NCI-H82 (cell line): ENCODE measurements at regions not wholly inside any gene's neighbourhood (a gene's known extent, or its start where the extent isn't known, plus 50 kb on each side); places are given as distances from the start of the nearest gene placed in this dataset.
A peak's percentile ranks its signal among the peaks of the same experiment; 100 is the strongest.

Source experiments
- DNase-seq: peaks from one replicate; lab custom pipeline; 2025; lab: John Stamatoyannopoulos, UW

- no peak for DNase-seq
These were observed 148.3 kb upstream of the IER5L start for GRCh38 chr9:129326061-129327005.

DNA sequence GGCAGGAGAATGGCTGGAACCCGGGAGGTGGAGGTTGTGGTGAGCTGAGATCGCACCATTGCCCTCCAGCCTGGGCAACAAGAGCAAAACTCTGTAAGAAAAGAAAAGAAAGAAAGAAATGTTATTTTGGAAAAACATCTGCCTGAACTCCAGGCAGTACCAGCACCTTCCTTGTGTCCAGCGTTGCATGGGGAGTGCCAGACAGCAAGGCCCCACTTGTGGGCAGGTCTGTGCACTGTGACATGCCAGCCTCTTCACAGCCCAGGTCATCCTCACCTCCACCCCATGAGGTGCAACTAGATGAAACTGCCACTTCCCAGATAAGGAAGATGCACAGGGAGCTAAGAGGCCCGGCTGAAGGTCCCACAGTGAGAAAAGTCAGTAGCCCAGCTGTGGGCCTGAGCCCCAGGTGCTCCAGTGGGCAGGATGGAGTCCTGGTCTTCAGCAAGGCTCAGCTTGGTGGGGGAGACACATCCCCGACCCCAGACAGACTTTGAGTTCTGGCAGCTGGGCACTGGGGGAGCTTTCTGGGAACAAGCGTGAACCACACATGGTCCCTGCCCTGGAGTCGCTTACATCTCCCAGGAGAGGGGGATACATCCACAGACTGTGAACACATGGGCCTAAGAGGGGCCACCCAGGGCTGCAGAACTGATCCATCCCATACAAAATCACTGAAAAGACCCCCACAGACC lies 146.9 kb upstream of the IER5L start:
- DNase-seq: no peak

DNA sequence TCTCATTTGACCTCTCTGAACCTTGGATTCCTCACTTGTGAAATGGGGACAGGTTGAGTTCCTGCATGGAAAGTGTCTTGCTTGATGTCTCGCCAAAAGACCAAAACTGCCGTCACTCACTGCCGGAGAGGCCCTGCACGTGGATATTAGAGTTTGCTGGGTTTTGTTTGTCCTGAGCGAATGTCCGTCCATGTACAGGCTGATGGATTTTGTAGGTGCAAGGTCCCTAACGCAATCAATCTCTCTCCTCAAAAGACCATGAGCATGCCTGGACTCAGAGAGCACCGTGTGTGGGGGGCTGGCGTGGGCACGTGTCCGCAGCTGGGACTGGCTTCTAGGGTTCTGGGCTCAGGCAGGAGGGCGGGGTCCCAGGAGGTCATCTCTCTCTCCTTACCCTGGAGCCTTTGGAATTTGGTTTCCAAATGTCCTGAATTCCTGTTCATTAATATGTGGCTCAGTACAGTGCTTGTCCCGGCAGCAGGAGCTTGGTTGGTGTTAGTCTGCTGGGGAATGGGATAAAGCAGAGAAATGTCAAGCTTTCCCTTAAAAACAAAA lies 146.0 kb upstream of the IER5L start:
- no peak for DNase-seq

DNA sequence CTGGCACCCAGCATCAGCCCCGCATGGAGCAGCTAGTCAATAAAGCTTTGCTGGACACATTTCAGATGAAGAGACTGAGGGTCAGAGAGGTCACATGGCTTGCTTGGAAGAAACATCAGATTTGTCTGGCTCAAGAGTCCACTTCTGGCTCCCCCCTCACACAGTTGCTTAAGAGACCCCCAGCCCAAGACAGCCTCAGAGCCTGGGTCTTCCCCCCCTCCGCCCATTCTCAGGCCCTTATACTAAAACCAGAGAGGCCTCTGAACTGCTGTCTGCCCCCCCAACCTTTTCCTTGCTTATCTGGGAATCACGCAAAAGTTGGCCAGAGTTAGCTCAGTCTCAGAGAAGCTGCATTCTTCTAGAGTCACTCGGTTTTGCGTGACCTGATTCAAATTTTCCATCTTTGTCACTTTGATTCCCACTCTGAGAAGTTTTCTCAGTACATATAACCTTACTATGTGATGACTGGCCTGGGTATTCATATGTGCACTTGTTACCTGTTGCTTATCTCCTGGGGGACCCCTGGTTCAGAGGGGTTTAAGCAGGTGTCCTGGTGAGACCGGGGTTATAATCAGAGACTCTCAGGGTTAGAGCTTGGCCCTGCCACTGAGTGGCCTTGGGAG lies 145.4 kb upstream of the IER5L start:
- DNase-seq: no peak

- no peak for DNase-seq
These were observed 144.7 kb upstream of the IER5L start for GRCh38 chr9:129322641-129323375.

DNA sequence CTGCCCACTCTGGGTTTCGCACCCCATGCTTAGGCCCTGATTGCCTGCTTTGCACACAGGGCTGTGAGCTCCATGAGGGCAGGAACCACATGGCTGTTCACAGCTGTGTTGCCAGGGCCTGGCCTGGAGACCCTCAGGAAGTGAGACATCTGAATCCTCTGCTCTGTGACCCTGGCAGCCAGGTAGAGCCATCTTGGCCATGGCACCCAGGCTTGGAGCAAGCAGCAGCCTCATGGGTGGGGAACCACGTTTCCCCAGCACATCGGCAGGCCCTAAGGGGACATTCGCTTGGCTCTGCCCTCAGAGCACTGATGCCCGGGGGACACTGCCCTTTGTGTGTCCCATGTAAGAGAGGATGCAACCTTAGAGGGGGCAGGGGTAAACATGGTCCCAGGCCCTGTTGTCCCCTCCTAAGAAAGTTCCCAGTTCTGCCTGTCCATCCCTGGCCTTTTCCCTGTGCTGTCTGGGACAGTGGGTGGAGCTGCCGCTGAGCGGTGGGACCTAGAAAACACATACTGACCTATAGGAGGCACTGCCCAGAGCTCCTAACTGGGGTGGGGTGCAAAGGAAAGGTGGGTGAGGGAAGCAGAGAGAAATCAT lies 144.1 kb upstream of the IER5L start:
- DNase-seq: no peak

GRCh38 chr9:129321286-129322021 lies 143.4 kb upstream of the IER5L start:
- DNase-seq: no peak

DNA sequence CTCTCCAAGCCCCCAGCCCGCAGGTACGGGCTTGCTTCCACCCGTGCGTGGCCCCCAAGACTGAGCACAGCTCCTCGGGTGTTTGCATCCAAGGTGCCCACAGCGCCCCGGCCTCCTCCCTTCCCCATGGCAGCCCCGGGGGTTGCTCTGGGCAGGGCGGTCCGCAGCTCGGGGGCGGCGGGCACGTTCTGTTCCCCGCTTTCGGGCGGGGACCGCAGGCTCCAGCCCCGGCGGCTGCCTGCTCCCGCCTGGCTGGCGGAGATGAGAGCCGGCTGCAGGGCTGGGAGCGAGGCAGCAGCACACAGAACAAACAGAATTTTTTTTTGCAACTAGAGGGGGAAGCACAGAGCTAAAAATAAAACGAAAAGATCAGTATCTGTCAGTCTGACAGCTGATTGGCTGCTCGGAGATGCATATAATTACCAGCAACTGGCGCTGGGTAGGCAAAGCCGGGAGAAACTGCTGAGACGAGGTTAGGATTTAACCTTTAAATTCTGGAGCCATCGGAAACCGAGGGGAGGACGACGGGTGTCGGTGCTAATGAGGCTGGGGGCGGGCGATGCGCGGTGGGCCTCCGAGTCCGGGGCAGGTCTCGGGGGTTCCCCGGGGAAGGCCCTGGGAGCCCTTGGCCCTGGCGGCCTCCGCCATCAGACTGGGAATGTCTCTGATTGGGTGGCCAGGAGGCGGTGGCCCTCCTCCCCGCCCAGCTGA lies 142.7 kb upstream of the IER5L start:
- no peak for DNase-seq

DNA sequence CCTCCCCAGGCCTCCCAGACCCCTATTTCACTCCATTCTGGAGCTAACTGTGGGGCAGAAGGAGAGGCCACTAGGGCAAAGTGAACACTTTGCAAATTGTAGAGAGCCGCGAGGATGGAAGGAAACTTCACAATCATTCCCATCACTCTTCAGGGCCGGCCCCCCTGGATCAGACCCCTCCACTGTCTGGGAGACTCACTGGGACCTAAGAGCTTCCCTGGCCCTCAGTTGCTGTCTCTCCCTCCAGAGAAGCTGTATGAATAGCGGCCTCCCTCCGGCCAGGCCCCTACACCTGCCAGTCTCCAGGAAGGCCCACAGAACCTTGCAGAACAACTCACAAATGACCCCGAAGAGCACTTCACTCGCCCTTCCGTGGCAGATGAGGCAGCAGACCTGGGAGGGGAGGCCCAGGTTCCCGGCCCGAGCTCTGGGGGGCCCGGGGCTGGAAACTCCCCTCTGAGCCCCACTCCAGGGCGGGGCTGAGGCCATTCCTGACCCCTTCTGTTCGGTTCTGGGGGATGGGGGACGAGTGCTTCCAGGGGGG lies 141.9 kb upstream of the IER5L start:
- DNase-seq: no peak

DNA sequence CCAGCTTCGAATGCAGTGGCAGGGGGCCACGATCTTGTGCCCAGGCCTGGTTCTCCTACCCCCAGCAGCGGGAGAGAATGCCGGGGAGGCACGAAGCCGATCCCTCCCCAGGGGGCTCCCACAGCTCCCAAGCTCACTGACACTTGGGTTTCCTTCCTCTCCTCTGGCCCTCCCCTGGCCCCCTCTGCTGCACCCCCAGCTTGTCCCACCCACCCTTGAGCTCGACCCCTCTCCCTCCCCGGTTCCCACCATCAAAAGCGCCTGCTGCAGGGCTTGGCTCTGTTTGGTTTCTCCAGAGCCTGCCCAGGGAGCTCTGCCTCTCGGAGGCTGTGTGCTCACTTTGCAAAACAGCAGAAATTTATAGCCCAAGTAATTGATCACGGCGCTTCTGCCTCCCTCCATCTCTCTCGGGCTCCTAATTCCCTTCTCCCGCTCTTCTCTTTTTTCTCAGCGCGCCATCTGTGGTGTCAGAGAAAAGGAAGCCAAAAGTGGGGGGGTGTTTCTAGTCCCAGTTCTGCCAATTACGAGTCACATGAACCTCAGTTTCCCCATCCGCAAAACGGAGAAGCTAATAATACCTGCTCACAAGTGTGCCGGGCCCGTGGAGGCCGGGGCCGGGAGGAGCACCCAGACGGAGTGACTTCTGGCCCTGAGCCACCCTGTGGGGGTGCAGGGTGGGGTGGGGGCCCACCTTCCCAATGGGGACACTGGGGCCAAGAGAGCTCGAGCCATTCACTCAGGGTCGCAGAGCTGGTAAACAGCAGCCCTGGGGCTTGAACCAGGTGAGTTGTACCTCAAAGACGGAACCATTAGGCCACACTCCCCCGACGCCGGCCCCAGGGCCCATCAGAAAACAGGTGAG lies 141.2 kb upstream of the IER5L start:
- peak; percentile 59 for DNase-seq

DNA sequence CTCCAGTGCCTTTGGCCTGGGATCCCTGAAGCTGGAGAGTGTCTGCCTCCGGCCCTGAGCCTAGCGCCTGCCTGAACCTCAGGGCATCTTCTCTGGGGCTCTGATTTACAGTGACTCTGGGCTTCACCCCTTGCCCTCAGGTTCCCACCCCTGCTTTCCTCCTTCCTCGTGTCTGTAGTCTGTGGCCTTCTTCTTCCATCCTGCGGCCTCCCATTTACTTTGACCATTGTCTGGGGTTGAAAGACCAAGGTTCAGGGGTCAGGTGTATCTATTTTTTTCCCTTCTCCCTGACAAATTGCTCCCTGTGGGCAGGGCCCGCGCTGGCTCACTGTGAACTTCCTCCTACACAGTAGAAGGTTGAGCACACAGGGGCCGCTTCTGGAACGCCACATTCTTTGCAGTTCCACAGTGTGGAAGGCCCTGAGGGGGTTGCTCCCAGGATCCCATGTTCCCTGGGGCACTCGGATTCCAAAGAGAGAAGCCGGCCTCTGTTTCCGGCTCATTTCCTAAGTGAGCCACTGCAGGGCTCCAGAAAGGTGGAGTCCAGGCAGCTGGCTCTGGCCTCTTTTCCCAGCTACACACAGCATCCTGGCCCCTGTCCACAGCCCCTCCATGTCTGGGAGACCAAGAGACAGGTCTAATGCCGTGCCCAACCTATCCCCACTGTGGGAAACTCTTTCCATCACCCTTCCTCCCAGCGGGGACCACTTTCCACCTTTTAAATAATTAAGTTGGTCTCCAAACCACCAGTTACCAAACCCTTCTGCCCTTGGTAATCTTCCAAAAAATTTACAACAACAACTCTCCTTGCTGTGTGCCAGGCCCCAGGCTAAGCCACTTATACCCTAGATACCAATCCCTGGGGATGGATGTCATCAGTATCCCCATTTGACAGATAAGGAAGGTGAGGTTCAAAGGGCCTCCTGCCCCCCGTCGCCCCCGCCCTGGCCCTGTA lies 140.3 kb upstream of the IER5L start:
- no peak for DNase-seq

GRCh38 chr9:129317179-129318011 lies 139.3 kb upstream of the IER5L start:
- peak; percentile 48 for DNase-seq

DNA sequence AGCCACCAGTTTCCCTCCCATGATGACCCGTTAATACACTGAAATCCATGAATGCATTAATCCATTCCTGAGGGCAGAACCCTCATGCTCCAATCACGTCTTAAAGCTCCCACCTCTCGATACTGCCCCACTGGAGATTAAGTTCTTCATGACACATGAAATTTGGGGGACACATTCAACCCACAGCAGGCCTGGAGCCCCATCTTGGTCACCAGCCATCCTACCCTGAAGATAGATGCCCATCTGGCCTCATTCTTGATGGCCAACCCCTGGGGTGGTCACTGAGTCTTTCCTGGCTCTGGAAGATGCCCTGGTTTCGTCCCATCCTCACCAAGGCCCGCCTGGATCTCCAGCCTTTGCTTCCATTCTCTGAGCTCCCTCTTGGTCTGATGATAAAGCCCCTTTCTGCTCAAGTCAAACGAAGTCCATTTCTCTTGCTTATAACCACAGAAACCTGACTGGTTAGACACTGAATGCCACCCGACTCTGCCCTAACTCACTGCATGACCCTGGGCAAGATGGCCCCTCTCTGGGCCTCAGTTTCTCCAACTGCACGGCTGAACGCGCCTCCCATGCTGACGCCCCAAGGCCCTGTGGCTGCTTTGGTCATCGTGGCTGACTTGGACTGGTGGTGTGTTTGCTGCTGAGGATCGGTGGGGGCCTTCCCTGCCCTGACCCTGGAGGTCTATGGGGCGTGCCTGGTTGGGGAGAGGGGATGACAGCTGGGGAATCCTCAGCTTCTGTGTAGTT lies 138.4 kb upstream of the IER5L start:
- DNase-seq: no peak

DNA sequence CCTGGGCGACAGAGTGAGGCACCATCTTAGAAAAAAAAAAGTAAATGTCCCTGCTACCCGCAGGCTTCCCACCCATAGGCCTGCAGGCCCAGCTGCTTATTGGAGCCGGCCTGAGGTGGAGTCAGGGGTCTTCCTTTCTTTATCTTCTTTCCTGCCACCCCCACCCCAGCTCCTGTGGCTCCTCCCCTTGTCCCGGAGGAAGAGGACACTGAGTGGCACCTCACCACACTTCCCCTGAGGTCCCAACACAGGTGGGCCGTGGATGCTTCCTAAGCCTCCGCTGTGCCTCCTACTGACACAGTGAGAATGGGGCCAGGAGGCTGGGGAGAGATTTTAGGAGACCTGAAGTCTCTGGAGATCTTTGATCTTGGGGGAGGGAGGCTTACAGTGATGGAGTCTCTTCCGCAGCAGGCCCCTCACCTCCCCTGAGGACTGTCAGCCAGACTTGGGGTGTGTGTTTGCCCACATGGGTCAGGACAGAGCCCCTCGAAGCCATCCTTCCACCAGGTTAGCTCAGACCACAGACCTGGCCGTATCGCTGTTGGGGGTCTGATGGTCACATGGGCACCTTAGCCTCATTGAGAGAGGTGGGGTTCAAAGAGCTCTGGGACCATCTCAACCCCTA lies 135.4 kb upstream of the IER5L start:
- DNase-seq: no peak
